Fibroblast of lung (primary cell): ENCODE measurements at regions not wholly inside any gene's neighbourhood (a gene's known extent, or its start where the extent isn't known, plus 50 kb on each side); places are given as distances from the start of the nearest gene placed in this dataset.
A peak's percentile ranks its signal among the peaks of the same experiment; 100 is the strongest.

ENCODE experiments used
- DNase-seq, 2 donors: peaks; one replicate each; pipeline versions ENCODE4 v3.0.0 to v3.0.0-alpha.2; 2010; ENCODE audit warnings: low read depth in 2 of 2
- H2AFZ ChIP-seq: 2 replicates; pipeline ENCODE4 v1.5.1; 2012; ENCODE audit warnings: low read length, control low read depth, inconsistent platforms
- H3K27ac ChIP-seq: 2 replicates; pipeline ENCODE4 v1.5.1; 2011; ENCODE audit warnings: low read length, control low read depth; ENCODE audit not compliant: insufficient read depth
- H3K27me3 ChIP-seq: 2 replicates; pipeline ENCODE4 v1.5.1; 2011; ENCODE audit warnings: mild to moderate bottlenecking, low read length; ENCODE audit not compliant: control insufficient read depth, insufficient read depth
- H3K36me3 ChIP-seq: 2 replicates; pipeline ENCODE4 v1.5.1; 2011; ENCODE audit warnings: low read length; ENCODE audit not compliant: control insufficient read depth, insufficient read depth
- H3K4me1 ChIP-seq: 2 replicates; pipeline ENCODE4 v1.5.1; 2011; ENCODE audit warnings: low read length; ENCODE audit not compliant: control insufficient read depth, insufficient read depth; ENCODE audit errors: extremely low read depth
- H3K4me2 ChIP-seq: 2 replicates; pipeline ENCODE4 v1.5.1; 2011; ENCODE audit warnings: low read length, control low read depth; ENCODE audit not compliant: insufficient read depth; ENCODE audit errors: extremely low read depth
- H3K4me3 ChIP-seq, 4 experiments: fragments of 200-600 bp in 1 of 4; sonication (generic) in 1 of 4; replicated peaks in 1 of 4; 2 replicates each; pipeline ENCODE4 v1.5.1; 2011 to 2016; ENCODE audit warnings: low read length in 4 of 4, low read depth in 3 of 4, mild to moderate bottlenecking in 3 of 4, control low read depth in 2 of 4, inconsistent platforms in 1 of 4, mixed read lengths in 1 of 4; ENCODE audit not compliant: insufficient read depth in 1 of 4; ENCODE audit errors: control extremely low read depth in 1 of 4
- H3K79me2 ChIP-seq: 2 replicates; pipeline ENCODE4 v1.5.1; 2012; ENCODE audit warnings: mild to moderate bottlenecking, low read length, inconsistent platforms; ENCODE audit not compliant: control insufficient read depth, insufficient read depth
- H3K9ac ChIP-seq: 2 replicates; pipeline ENCODE4 v1.5.1; 2011; ENCODE audit warnings: mild to moderate bottlenecking, low read length, control low read depth; ENCODE audit not compliant: insufficient read depth
- H3K9me3 ChIP-seq: 2 replicates; pipeline ENCODE4 v1.5.1; 2012; ENCODE audit warnings: low read depth, low read length; ENCODE audit not compliant: control insufficient read depth, insufficient read depth
- H4K20me1 ChIP-seq: 2 replicates; pipeline ENCODE4 v1.5.1; 2011; ENCODE audit warnings: low read length; ENCODE audit not compliant: control insufficient read depth, insufficient read depth; ENCODE audit errors: extremely low read depth
- CTCF ChIP-seq, 2 donors: IDR thresholded peaks in 1 of 2; conservative IDR thresholded peaks in 1 of 2; 1 replicate in 1 of 2; 2 replicates in 1 of 2; pipeline ENCODE4 v1.5.1; 2011 to 2012; ENCODE audit warnings: low read length in 2 of 2, control low read depth in 1 of 2, inconsistent platforms in 1 of 2, low read depth in 1 of 2, mild to moderate bottlenecking in 1 of 2
- EZH2 ChIP-seq: IDR thresholded peaks from 2 replicates; pipeline ENCODE4 v1.5.1; 2012; ENCODE audit warnings: low read length, control low read depth, mild to moderate bottlenecking; ENCODE audit errors: missing control alignments

GRCh38 chr17:14559264-14560119 is 258.6 kb downstream of the HS3ST3B1 start:
- no peak for DNase-seq
- Histone ChIP-seq H3K27ac (no peak overlapping the region), H3K4me3 (no peak overlapping the region), H3K36me3 (no peaks in the 10 kb centered on the region), H3K27me3 (no peaks in the 10 kb centered on the region), H4K20me1 (no peaks in the 10 kb centered on the region), H3K4me2 (no peak overlapping the region), H3K9ac (no peak overlapping the region), H3K4me1 (no peaks in the 10 kb centered on the region), H2AFZ (no peak overlapping the region), H3K79me2 (no peaks in the 10 kb centered on the region), H3K9me3 (no peaks in the 10 kb centered on the region)
- no peak for TF ChIP-seq CTCF (conservative IDR thresholded peaks at IDR 0.05 in 1 of 2, IDR thresholded peaks at IDR 0.05 in 1 of 2; ENCODE audit: low read depth in 1 of 2, low read length in 2 of 2)
- no peak for TF ChIP-seq EZH2

GRCh38 chr17:14557480-14557879 is 256.6 kb downstream of the HS3ST3B1 start:
- H2AFZ ChIP-seq = no peak overlapping the region
- H3K9ac ChIP-seq = no peak overlapping the region
- no peak for DNase-seq
- H3K4me1 ChIP-seq = no peaks in the 10 kb centered on the region
- H3K9me3 ChIP-seq = no peaks in the 10 kb centered on the region
- no peaks in the 10 kb centered on the region for H4K20me1 ChIP-seq
- H3K4me2 ChIP-seq = no peak overlapping the region
- H3K27ac ChIP-seq = no peak overlapping the region
- no peaks in the 10 kb centered on the region for H3K27me3 ChIP-seq
- TF ChIP-seq EZH2 (no peak), CTCF (conservative IDR thresholded peaks at IDR 0.05 in 1 of 2, IDR thresholded peaks at IDR 0.05 in 1 of 2; ENCODE audit: low read depth in 1 of 2, low read length in 2 of 2) (no peak)
- no peaks in the 10 kb centered on the region for H3K36me3 ChIP-seq
- H3K4me3 ChIP-seq = no peak overlapping the region
- H3K79me2 ChIP-seq = no peaks in the 10 kb centered on the region

- no peaks in the 10 kb centered on the region for H3K4me1 ChIP-seq
- DNase-seq = no peak
- H4K20me1 ChIP-seq = no peaks in the 10 kb centered on the region
- no peak overlapping the region for H3K27ac ChIP-seq
- H3K4me2 ChIP-seq = no peak overlapping the region
- TF ChIP-seq EZH2 (no peak), CTCF (conservative IDR thresholded peaks at IDR 0.05 in 1 of 2, IDR thresholded peaks at IDR 0.05 in 1 of 2; ENCODE audit: low read depth in 1 of 2, low read length in 2 of 2) (peak in 1 of 2 donors; percentile 4)
- H2AFZ ChIP-seq = no peak overlapping the region
- H3K79me2 ChIP-seq = no peaks in the 10 kb centered on the region
- no peaks in the 10 kb centered on the region for H3K36me3 ChIP-seq
- H3K9ac ChIP-seq = no peak overlapping the region
- no peaks in the 10 kb centered on the region for H3K27me3 ChIP-seq
- no peak overlapping the region for H3K4me3 ChIP-seq
- H3K9me3 ChIP-seq = no peaks in the 10 kb centered on the region
Measured at GRCh38 chr17:14553847-14554246, 253.0 kb downstream of the HS3ST3B1 start.
